Loucy (cell line): ENCODE measurements at regions not wholly inside any gene's neighbourhood (a gene's known extent, or its start where the extent isn't known, plus 50 kb on each side); places are given as distances from the start of the nearest gene placed in this dataset.

Experiments used
- EZH2phosphoT487 ChIP-seq: fragments of 200-600 bp; IDR thresholded peaks from 2 replicates; pipeline ENCODE4 v1.6.1; 2018; ENCODE audit warnings: antibody characterized with exemption, mild to moderate bottlenecking, moderate library complexity, borderline replicate concordance
- TF ChIP-seq, protein P1 (sequence below): fragments of 200-600 bp; sonication (generic); conservative IDR thresholded peaks from 2 replicates; pipeline ENCODE4 v1.5.1; 2014; ENCODE audit warnings: mild to moderate bottlenecking, antibody characterized with exemption, low read length

DNA sequence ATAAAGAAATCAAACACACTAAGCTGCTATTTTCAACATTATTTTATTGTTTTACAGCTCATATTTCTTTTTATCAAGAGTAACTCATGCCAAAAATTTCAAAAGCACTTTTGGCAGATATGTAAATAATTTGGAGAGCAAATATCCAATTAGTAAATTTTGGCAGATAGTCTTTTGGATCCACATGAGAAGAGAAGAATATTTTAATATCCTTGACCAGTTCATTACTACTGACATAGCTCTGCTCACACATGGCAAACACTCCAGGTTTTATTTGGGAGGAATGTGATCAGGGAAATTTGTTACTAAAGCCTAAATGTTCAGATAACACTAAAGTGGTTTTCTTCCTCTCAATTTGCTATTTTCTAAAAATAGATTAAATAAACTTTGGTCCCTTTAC lies 1054.3 kb downstream of the FAT4 start:
- TF ChIP-seq, protein P1, sequence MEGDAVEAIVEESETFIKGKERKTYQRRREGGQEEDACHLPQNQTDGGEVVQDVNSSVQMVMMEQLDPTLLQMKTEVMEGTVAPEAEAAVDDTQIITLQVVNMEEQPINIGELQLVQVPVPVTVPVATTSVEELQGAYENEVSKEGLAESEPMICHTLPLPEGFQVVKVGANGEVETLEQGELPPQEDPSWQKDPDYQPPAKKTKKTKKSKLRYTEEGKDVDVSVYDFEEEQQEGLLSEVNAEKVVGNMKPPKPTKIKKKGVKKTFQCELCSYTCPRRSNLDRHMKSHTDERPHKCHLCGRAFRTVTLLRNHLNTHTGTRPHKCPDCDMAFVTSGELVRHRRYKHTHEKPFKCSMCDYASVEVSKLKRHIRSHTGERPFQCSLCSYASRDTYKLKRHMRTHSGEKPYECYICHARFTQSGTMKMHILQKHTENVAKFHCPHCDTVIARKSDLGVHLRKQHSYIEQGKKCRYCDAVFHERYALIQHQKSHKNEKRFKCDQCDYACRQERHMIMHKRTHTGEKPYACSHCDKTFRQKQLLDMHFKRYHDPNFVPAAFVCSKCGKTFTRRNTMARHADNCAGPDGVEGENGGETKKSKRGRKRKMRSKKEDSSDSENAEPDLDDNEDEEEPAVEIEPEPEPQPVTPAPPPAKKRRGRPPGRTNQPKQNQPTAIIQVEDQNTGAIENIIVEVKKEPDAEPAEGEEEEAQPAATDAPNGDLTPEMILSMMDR, result no peak
- TF ChIP-seq EZH2phosphoT487, result no peak
